Right lobe of liver (tissue), 4 donors: ENCODE measurements at regions not wholly inside any gene's neighbourhood (a gene's known extent, or its start where the extent isn't known, plus 50 kb on each side); places are given as distances from the start of the nearest gene placed in this dataset.

ENCODE experiments used
- POLR2A ChIP-seq: fragments of 450-650 bp; IDR thresholded peaks from one replicate; pipeline ENCODE4 v1.6.1; 2017; ENCODE audit warnings: antibody characterized with exemption, mild to moderate bottlenecking
- TF ChIP-seq, protein P1 (sequence below), 4 donors: fragments of 200-600 bp in 3 of 4; fragments of 450-650 bp in 1 of 4; IDR thresholded peaks; one replicate each; pipeline versions ENCODE4 v1.5.1 to v1.8.0; 2016 to 2022; ENCODE audit warnings: antibody characterized with exemption in 4 of 4, mild to moderate bottlenecking in 2 of 4
- donor health status: DM: no; HTN: no; CAD: no.
- donor health status: DM: no; HTN: no; CAD: no.
- donor health status: DM: no; HTN: yes; CAD: no.

DNA sequence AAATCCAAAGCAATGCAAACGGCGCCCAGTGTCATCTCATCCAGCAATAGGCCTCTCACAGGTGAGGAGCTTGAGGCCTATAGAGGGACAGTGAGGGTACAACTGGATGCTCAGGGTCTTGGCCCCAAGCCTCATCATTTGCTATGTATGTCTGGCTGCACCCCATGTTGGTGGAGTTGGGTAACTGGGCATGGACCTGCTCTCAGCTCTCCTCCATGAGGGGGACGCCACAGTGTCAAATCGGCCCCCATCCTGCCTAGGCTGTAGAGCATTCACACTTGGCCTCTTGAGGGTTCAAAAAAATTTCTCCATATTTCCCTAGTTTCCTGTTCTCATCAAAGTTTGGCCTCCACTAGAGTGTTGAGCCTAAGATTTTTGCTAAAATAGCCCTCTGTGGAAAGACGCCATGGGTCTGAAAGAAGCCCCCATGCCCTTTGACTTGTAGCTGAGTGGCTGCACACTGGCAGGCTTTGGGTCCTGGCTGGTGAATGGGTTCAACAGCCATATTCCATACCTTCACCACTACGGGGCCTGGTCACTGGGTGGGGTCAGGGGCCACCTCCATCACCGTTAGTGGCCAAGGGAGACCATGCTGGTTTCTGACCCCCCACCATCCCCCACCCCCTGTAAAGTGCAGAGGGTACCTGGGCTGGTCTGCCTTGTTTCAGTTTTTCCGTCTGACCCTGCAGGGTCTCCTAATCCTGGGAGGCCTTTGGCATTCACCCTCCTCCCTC, 132.3 kb upstream of the TBX20 start:
- no peak for TF ChIP-seq POLR2A
- TF ChIP-seq, protein P1, sequence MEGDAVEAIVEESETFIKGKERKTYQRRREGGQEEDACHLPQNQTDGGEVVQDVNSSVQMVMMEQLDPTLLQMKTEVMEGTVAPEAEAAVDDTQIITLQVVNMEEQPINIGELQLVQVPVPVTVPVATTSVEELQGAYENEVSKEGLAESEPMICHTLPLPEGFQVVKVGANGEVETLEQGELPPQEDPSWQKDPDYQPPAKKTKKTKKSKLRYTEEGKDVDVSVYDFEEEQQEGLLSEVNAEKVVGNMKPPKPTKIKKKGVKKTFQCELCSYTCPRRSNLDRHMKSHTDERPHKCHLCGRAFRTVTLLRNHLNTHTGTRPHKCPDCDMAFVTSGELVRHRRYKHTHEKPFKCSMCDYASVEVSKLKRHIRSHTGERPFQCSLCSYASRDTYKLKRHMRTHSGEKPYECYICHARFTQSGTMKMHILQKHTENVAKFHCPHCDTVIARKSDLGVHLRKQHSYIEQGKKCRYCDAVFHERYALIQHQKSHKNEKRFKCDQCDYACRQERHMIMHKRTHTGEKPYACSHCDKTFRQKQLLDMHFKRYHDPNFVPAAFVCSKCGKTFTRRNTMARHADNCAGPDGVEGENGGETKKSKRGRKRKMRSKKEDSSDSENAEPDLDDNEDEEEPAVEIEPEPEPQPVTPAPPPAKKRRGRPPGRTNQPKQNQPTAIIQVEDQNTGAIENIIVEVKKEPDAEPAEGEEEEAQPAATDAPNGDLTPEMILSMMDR (IDR thresholded peaks at IDR 0.05) = no peak
